Neutrophil (primary cell): ENCODE measurements at regions not wholly inside any gene's neighbourhood (a gene's known extent, or its start where the extent isn't known, plus 50 kb on each side); places are given as distances from the start of the nearest gene placed in this dataset.
"Not testable (repeated sequence)": the region's sequence is repeated elsewhere in the genome, so short reads cannot be mapped to it uniquely, and the experiment has no call there.

Experiments used
- H3K27ac ChIP-seq: fragments of 200-600 bp; sonication (generic); 2 replicates; pipeline ENCODE4 v1.5.1; 2016; ENCODE audit warnings: mild to moderate bottlenecking, moderate library complexity
- H3K27me3 ChIP-seq: fragments of 200-600 bp; sonication (generic); 2 replicates; pipeline ENCODE4 v1.6.0; 2016; ENCODE audit warnings: mild to moderate bottlenecking
- H3K36me3 ChIP-seq: fragments of 200-600 bp; sonication (generic); 2 replicates; pipeline ENCODE4 v1.5.1; 2017
- H3K4me1 ChIP-seq, 2 experiments: fragments of 200-600 bp in 1 of 2; sonication (generic) in 1 of 2; 1 replicate in 1 of 2; 2 replicates in 1 of 2; pipeline versions ENCODE4 v1.5.1 to v1.6.1; 2013 to 2016; ENCODE audit warnings: low read depth in 1 of 2, low read length in 1 of 2, mild to moderate bottlenecking in 1 of 2, moderate library complexity in 1 of 2; ENCODE audit not compliant: control insufficient read depth in 1 of 2, insufficient read depth in 1 of 2
- H3K4me3 ChIP-seq, 2 experiments: fragments of 200-600 bp in 1 of 2; sonication (generic) in 1 of 2; 1 replicate in 1 of 2; 2 replicates in 1 of 2; pipeline ENCODE4 v1.5.1; 2013 to 2016; ENCODE audit warnings: low read depth in 1 of 2, low read length in 1 of 2, mild to moderate bottlenecking in 1 of 2, moderate library complexity in 1 of 2
- H3K9me3 ChIP-seq: fragments of 200-600 bp; sonication (generic); 2 replicates; pipeline ENCODE4 v1.5.1; 2016
- TF ChIP-seq, protein P1 (sequence below): fragments of 200-600 bp; sonication (generic); IDR thresholded peaks from 2 replicates; pipeline ENCODE4 v1.5.1; 2016; ENCODE audit warnings: antibody characterized with exemption

DNA sequence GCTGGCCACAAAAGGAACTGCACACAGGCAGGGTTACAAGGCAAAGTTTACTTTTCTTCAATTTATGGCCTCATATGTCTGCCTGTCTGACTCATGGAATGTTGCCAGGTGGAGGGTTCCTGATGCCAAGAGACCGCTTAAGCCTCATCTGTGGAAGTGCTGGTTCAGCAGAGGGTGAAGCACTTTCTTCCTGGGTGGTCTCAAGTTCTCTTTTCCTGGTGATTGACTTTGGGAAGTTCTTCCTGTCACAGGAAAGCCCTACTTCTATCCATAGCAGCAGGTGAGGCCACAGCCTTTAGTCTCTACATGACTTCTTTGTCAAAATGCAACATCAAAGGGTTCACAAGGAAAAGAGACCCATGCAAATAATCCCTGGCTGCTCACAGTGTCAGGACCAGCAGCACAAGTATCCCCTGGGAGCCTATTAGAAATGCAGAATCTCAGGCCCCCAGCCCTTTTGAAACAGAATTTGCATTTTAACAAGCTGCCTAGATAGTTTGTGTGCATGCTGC lies 81.4 kb upstream of the IGFBP7 start:
- Histone ChIP-seq H3K36me3 (no peaks in the 10 kb centered on the region), H3K27me3 (peaks cover 41% of the 10 kb centered on the region), H3K4me1 (no peaks in the 10 kb centered on the region), H3K27ac (no peak overlapping the region), H3K9me3 (no peaks in the 10 kb centered on the region), H3K4me3 (no peak overlapping the region)
- TF ChIP-seq, protein P1, sequence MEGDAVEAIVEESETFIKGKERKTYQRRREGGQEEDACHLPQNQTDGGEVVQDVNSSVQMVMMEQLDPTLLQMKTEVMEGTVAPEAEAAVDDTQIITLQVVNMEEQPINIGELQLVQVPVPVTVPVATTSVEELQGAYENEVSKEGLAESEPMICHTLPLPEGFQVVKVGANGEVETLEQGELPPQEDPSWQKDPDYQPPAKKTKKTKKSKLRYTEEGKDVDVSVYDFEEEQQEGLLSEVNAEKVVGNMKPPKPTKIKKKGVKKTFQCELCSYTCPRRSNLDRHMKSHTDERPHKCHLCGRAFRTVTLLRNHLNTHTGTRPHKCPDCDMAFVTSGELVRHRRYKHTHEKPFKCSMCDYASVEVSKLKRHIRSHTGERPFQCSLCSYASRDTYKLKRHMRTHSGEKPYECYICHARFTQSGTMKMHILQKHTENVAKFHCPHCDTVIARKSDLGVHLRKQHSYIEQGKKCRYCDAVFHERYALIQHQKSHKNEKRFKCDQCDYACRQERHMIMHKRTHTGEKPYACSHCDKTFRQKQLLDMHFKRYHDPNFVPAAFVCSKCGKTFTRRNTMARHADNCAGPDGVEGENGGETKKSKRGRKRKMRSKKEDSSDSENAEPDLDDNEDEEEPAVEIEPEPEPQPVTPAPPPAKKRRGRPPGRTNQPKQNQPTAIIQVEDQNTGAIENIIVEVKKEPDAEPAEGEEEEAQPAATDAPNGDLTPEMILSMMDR, result no peak

GRCh38 chr4:57190601-57191481 lies 80.7 kb upstream of the IGFBP7 start:
- no peaks in the 10 kb centered on the region for H3K4me1 ChIP-seq
- H3K36me3 ChIP-seq, result no peaks in the 10 kb centered on the region
- H3K27me3 ChIP-seq, result peaks cover 34% of the 10 kb centered on the region
- H3K9me3 ChIP-seq, result no peaks in the 10 kb centered on the region
- no peak overlapping the region for H3K4me3 ChIP-seq
- H3K27ac ChIP-seq, result no peak overlapping the region
- TF ChIP-seq, protein P1, result peak; percentile 36

DNA sequence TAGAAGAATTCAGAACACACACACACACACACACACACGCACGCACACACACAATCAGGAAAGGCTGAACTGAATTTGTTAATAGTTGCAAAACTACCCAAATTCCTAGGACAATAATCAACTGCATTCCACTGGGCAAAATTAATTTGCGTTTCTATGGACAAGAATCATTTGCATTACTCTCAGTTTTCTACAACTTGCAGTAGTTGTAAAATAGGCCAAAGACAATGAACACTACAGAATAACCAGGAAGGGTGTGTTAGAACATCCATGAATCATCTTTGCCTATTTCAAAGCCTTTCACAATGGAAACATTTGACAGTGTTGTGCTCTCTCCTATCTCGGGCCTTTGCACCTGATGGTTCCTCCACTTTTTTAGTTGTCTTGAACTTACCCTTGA lies 77.1 kb upstream of the IGFBP7 start:
- Histone ChIP-seq H3K9me3 (no peaks in the 10 kb centered on the region), H3K36me3 (no peaks in the 10 kb centered on the region), H3K4me3 (no peak overlapping the region), H3K27me3 (peaks cover 1% of the 10 kb centered on the region), H3K4me1 (no peaks in the 10 kb centered on the region), H3K27ac (no peak overlapping the region)
- TF ChIP-seq, protein P1, result no peak

DNA sequence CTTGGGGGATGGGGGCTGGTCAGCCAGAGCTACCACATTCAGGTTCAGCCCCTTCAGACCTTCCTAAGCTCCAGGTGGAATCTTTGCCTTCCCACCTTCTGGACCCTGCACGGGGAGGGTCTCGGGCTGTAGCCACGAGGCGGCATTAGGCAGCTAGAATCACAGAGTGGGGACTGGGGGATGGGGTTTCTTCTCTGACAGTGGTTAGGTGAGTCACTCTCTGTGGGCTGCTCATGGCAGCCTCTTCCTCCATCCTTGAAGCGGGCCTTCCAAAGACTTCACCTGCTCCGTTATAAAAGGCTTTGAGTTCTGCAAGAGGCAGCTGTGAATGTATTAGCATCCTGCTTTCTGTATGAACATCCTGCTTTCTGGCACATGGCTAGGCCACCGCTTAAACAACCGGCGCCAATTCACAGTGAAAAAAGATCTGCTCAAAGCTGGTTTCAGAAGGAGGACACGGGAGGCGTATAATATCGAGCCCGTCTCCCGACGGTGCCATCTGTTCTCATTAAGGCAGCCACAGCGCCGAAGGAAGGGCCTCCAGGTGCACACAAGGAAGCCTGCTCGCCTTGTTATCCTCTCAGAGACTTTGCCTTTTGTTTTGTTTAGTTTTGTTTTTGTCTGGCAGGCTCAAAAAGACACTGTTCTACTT lies 74.3 kb upstream of the IGFBP7 start:
- Histone ChIP-seq H3K27ac (no peak overlapping the region), H3K36me3 (no peaks in the 10 kb centered on the region), H3K9me3 (no peaks in the 10 kb centered on the region), H3K4me1 (no peaks in the 10 kb centered on the region), H3K27me3 (no peaks in the 10 kb centered on the region), H3K4me3 (no peak overlapping the region)
- TF ChIP-seq, protein P1, result no peak

DNA sequence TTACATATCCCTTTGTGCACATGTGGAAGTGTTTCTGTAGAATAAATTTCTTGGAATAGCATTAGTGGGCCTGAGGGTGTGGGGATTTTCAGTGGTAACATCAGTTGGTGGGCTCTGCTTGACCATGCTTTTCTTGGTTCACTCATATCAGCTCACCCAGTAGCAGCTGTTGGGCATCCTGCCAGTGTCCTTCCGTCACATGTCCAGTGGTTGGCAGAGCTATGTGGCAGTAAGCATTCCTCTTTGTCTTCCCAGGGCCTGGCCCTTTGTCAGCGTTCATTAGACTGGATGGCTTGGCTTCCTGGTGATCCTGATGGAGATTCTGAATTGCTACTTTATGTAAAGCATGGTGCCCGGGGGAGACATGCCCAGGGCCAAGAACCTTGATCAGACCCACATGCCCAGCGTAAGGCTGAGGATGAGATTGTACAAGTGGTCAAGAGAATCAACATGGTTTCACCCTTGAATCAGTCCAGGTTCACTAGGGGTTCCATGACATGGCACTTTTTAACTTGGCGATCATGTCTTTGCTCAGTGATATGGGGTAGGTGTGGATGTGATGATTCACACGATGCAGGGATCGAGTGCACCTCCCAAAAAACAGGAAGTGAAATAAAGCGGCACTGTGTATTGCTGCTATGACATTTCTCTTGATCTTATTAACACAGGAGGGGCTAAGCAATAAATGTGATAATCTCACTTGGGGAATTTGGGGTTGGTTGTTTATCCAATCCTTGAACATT lies 72.1 kb upstream of the IGFBP7 start:
- no peaks in the 10 kb centered on the region for H3K27me3 ChIP-seq
- no peaks in the 10 kb centered on the region for H3K9me3 ChIP-seq
- H3K4me3 ChIP-seq, result no peak overlapping the region
- TF ChIP-seq, protein P1, result no peak
- no peak overlapping the region for H3K27ac ChIP-seq
- no peaks in the 10 kb centered on the region for H3K36me3 ChIP-seq
- H3K4me1 ChIP-seq, result no peaks in the 10 kb centered on the region

GRCh38 chr4:57173136-57173535 lies 63.0 kb upstream of the IGFBP7 start:
- not testable (repeated sequence) for H3K36me3 ChIP-seq, H3K27ac ChIP-seq, H3K9me3 ChIP-seq, H3K27me3 ChIP-seq, H3K4me3 ChIP-seq, H3K4me1 ChIP-seq
